ENCODE measurements at regions not wholly inside any gene's neighbourhood (a gene's known extent, or its start where the extent isn't known, plus 50 kb on each side); places are given as distances from the start of the nearest gene placed in this dataset.

GRCh38 chrX:151859481-151859880 is 53.2 kb upstream of the MAGEA4 start:
- Histone ChIP-seq H3K9ac (ENCODE audit: low read length) (no peak overlapping the region), H3K36me3 (ENCODE audit: insufficient read depth, low read length) (no peaks in the 10 kb centered on the region), H3K27ac (ENCODE audit: low read depth, low read length) (no peak overlapping the region), H3K79me2 (ENCODE audit: insufficient read depth, low read length) (no peaks in the 10 kb centered on the region), H3K27me3 (ENCODE audit: insufficient read depth, low read length) (no peaks in the 10 kb centered on the region), H3K4me1 (ENCODE audit: insufficient read depth, low read length) (no peaks in the 10 kb centered on the region), H3K9me3 (ENCODE audit: insufficient read depth, low read depth, low read length) (no peaks in the 10 kb centered on the region), H4K20me1 (ENCODE audit: insufficient read depth, low read length) (no peaks in the 10 kb centered on the region), H3K4me3 (ENCODE audit: insufficient read depth, low read depth, low read length) (no peak overlapping the region), H3K4me2 (ENCODE audit: low read length) (no peak overlapping the region), H2AFZ (ENCODE audit: low read depth, low read length) (no peak overlapping the region)
- no peaks in the 10 kb centered on the region for H3K36me3 Mint-ChIP-seq (ENCODE audit: low read depth, unreplicated experiment)
- TF ChIP-seq CTCF (IDR thresholded peaks at IDR 0.05; ENCODE audit: insufficient read depth, low read depth, low read length) (no peak), EZH2 (IDR thresholded peaks at IDR 0.05; ENCODE audit: insufficient read depth, low read length) (no peak)
- no peak for DNase-seq (ENCODE audit: low read depth)
- H3K9me3 Mint-ChIP-seq (ENCODE audit: unreplicated experiment): no peaks in the 10 kb centered on the region
- no peaks in the 10 kb centered on the region for H3K27me3 Mint-ChIP-seq (ENCODE audit: low read depth, unreplicated experiment)
- H3K27ac Mint-ChIP-seq (ENCODE audit: unreplicated experiment): no peak overlapping the region
- no peak overlapping the region for H3K4me3 Mint-ChIP-seq (ENCODE audit: unreplicated experiment)
- no peak for FAIRE-seq
- H3K4me1 Mint-ChIP-seq (ENCODE audit: low read depth, unreplicated experiment): no peaks in the 10 kb centered on the region

- H3K27ac Mint-ChIP-seq (ENCODE audit: unreplicated experiment): no peak overlapping the region
Measured at GRCh38 chrX:151860827-151861226, 51.9 kb upstream of the MAGEA4 start.

More at GRCh38 chrX:151860827-151861226, 51.9 kb upstream of the MAGEA4 start:
- Histone ChIP-seq H3K79me2 (ENCODE audit: insufficient read depth, low read length) (no peaks in the 10 kb centered on the region), H3K27ac (ENCODE audit: low read depth, low read length) (no peak overlapping the region), H4K20me1 (ENCODE audit: insufficient read depth, low read length) (no peaks in the 10 kb centered on the region), H3K9me3 (ENCODE audit: insufficient read depth, low read depth, low read length) (no peaks in the 10 kb centered on the region), H3K36me3 (ENCODE audit: insufficient read depth, low read length) (no peaks in the 10 kb centered on the region), H3K4me2 (ENCODE audit: low read length) (no peak overlapping the region), H3K27me3 (ENCODE audit: insufficient read depth, low read length) (no peaks in the 10 kb centered on the region), H3K4me1 (ENCODE audit: insufficient read depth, low read length) (no peaks in the 10 kb centered on the region), H2AFZ (ENCODE audit: low read depth, low read length) (no peak overlapping the region), H3K4me3 (ENCODE audit: insufficient read depth, low read depth, low read length) (no peak overlapping the region), H3K9ac (ENCODE audit: low read length) (no peak overlapping the region)
- Mint-ChIP-seq H3K27me3 (ENCODE audit: low read depth, unreplicated experiment) (no peaks in the 10 kb centered on the region), H3K9me3 (ENCODE audit: unreplicated experiment) (no peaks in the 10 kb centered on the region), H3K4me1 (ENCODE audit: low read depth, unreplicated experiment) (no peaks in the 10 kb centered on the region), H3K4me3 (ENCODE audit: unreplicated experiment) (no peak overlapping the region), H3K36me3 (ENCODE audit: low read depth, unreplicated experiment) (no peaks in the 10 kb centered on the region)
- FAIRE-seq (no peak), DNase-seq (ENCODE audit: low read depth) (no peak)
- TF ChIP-seq EZH2 (IDR thresholded peaks at IDR 0.05; ENCODE audit: insufficient read depth, low read length) (no peak), CTCF (IDR thresholded peaks at IDR 0.05; ENCODE audit: insufficient read depth, low read depth, low read length) (no peak)

Measured in astrocyte (in vitro differentiated cells and primary cell).